ENCODE measurements at regions not wholly inside any gene's neighbourhood (a gene's known extent, or its start where the extent isn't known, plus 50 kb on each side); places are given as distances from the start of the nearest gene placed in this dataset.

DNA sequence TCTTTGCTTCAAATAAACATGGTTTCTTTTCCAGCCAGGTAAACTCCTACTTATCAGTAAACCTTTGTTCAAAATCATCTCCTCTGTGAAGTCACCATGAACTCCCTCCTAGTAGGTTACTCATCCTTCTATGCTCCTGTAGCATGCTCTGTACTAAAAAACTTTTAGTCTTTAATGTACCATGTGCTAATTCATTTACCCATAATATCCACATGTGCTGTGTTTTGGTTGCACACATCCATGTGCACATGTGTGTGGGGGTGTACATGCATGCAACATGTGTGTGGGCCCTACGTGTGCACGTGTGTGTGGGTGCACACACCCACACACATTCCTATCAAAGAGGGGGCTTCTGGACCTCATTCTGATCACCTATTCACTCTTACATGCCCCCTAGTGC is 259.9 kb upstream of the SP4 start:
- no peak for TF ChIP-seq CEBPB (IDR thresholded peaks at IDR 0.05)
- TF ChIP-seq, protein P1, sequence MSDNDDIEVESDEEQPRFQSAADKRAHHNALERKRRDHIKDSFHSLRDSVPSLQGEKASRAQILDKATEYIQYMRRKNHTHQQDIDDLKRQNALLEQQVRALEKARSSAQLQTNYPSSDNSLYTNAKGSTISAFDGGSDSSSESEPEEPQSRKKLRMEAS (IDR thresholded peaks at IDR 0.05), result no peak

DNA sequence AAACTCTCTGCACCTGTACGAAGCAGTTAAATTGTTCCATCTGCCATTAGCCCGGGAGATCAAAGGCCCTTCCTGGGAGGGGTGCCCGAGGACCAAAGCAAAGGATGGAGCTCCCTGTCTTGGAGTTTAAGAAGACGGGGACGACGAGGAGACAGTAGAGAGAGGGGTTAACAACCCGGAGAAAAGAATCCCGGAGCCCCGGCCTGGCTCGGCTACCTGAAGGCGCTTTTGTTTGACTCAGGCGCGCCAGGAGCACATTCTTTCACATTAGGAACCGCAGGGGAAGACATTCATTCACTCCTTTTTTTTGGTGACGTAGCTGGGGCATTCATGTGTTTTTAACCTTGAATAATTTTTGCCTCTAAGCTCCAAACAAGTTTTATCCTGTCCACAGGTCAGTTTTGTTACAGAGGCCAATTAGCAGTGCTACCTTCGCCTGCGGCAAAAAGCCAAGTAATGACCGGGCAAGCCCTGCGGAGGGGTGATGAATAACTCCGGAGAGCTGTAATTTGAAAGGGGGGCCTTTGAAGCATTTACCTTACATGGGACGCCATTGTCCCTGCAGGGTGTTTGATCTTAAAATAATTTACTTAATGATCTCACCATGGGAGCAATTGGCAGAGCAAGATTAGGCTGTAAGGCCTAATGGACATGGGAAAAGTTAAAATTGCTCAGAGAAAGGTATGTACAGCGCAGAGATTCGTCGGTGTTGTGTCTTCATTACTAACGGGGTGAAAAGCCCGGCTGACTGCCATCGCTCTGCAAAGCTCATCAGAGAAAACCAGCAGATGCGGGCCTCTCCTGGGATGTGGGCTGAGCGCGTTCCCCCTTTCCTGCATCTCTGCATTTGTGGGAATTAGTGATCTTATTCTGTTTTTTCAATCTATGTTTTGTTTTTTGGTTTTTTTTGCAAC is 258.0 kb upstream of the SP4 start:
- TF ChIP-seq TEAD4 (IDR thresholded peaks at IDR 0.05), result no peak
- TF ChIP-seq CEBPB (IDR thresholded peaks at IDR 0.05), result no peak
- no peak for TF ChIP-seq CREB1 (IDR thresholded peaks at IDR 0.05; ENCODE audit: low read depth)
- no peak for TF ChIP-seq EGR1 (IDR thresholded peaks at IDR 0.05)
- TF ChIP-seq YY1 (IDR thresholded peaks at IDR 0.05; ENCODE audit: low read depth), result no peak
- no peak for TF ChIP-seq EP300 (IDR thresholded peaks at IDR 0.05; ENCODE audit: borderline replicate concordance)
- TF ChIP-seq, protein P2, sequence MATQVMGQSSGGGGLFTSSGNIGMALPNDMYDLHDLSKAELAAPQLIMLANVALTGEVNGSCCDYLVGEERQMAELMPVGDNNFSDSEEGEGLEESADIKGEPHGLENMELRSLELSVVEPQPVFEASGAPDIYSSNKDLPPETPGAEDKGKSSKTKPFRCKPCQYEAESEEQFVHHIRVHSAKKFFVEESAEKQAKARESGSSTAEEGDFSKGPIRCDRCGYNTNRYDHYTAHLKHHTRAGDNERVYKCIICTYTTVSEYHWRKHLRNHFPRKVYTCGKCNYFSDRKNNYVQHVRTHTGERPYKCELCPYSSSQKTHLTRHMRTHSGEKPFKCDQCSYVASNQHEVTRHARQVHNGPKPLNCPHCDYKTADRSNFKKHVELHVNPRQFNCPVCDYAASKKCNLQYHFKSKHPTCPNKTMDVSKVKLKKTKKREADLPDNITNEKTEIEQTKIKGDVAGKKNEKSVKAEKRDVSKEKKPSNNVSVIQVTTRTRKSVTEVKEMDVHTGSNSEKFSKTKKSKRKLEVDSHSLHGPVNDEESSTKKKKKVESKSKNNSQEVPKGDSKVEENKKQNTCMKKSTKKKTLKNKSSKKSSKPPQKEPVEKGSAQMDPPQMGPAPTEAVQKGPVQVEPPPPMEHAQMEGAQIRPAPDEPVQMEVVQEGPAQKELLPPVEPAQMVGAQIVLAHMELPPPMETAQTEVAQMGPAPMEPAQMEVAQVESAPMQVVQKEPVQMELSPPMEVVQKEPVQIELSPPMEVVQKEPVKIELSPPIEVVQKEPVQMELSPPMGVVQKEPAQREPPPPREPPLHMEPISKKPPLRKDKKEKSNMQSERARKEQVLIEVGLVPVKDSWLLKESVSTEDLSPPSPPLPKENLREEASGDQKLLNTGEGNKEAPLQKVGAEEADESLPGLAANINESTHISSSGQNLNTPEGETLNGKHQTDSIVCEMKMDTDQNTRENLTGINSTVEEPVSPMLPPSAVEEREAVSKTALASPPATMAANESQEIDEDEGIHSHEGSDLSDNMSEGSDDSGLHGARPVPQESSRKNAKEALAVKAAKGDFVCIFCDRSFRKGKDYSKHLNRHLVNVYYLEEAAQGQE (IDR thresholded peaks at IDR 0.05; ENCODE audit: low read depth), result no peak
- TF ChIP-seq TAF1 (IDR thresholded peaks at IDR 0.05; ENCODE audit: low read depth), result no peak
- TF ChIP-seq RAD21 (IDR thresholded peaks at IDR 0.05; ENCODE audit: low read depth), result no peak
- TF ChIP-seq, protein P1 (IDR thresholded peaks at IDR 0.05), result no peak
- TF ChIP-seq, protein P3, sequence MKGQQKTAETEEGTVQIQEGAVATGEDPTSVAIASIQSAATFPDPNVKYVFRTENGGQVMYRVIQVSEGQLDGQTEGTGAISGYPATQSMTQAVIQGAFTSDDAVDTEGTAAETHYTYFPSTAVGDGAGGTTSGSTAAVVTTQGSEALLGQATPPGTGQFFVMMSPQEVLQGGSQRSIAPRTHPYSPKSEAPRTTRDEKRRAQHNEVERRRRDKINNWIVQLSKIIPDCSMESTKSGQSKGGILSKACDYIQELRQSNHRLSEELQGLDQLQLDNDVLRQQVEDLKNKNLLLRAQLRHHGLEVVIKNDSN (IDR thresholded peaks at IDR 0.05), result no peak
- TF ChIP-seq ZBTB7A (IDR thresholded peaks at IDR 0.05; ENCODE audit: low read depth), result no peak
- TF ChIP-seq FOXM1 (IDR thresholded peaks at IDR 0.05; ENCODE audit: borderline replicate concordance, low read depth), result no peak
- TF ChIP-seq NFIC (IDR thresholded peaks at IDR 0.05), result no peak
- TF ChIP-seq TCF12 (IDR thresholded peaks at IDR 0.05; ENCODE audit: low read depth), result no peak

DNA sequence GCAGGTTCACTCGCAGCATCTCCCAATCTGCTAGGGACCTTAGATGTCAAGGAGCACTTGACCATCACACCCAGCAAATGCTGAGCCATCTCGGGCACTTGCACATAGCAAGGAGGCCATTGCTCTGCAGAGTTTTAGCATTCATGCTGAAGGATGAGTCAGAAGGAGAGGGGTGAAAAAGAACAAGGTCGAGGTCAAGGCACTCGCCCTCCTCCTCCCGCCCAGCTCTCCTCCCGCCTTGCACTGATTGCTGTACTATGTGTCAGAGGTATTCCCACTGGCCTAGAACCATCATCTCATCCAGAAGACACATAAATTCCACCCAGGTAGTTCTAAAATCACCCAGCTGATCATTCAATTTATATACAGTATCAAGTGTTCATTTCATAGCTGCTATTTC is 255.1 kb upstream of the SP4 start:
- TF ChIP-seq TEAD4 (IDR thresholded peaks at IDR 0.05) (no peak), NFIC (IDR thresholded peaks at IDR 0.05) (no peak), CREB1 (IDR thresholded peaks at IDR 0.05; ENCODE audit: low read depth) (no peak), FOXM1 (IDR thresholded peaks at IDR 0.05; ENCODE audit: borderline replicate concordance, low read depth) (no peak), ZBTB7A (IDR thresholded peaks at IDR 0.05; ENCODE audit: low read depth) (no peak), EGR1 (IDR thresholded peaks at IDR 0.05) (no peak), YY1 (IDR thresholded peaks at IDR 0.05; ENCODE audit: low read depth) (no peak), CEBPB (IDR thresholded peaks at IDR 0.05) (no peak), TAF1 (IDR thresholded peaks at IDR 0.05; ENCODE audit: low read depth) (no peak), TCF12 (IDR thresholded peaks at IDR 0.05; ENCODE audit: low read depth) (no peak), RAD21 (IDR thresholded peaks at IDR 0.05; ENCODE audit: low read depth) (no peak), EP300 (IDR thresholded peaks at IDR 0.05; ENCODE audit: borderline replicate concordance) (no peak)
- TF ChIP-seq, protein P1 (IDR thresholded peaks at IDR 0.05), result no peak
- TF ChIP-seq, protein P2 (IDR thresholded peaks at IDR 0.05; ENCODE audit: low read depth), result no peak
- TF ChIP-seq, protein P3 (IDR thresholded peaks at IDR 0.05), result no peak

DNA sequence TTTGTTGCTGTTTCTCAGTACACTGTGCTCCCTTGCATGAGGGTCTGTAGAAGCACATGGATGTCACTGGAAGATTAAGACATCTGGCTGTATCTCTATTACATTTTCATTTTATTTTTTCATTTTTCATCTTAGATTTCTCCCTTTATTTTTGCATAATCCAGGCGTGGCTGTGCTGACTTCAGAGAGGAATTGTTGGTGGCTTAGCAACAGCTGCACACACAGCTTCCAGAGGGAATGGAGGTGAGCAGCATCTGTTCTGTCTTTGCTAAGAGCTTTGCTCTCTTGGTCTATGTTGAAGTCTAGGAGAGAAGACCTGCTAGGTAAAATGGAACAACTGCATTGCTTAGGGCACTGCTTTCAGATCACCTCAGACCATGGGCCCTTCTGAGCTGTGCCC is 254.4 kb upstream of the SP4 start:
- TF ChIP-seq CREB1 (IDR thresholded peaks at IDR 0.05; ENCODE audit: low read depth) (no peak), EP300 (IDR thresholded peaks at IDR 0.05; ENCODE audit: borderline replicate concordance) (no peak), NFIC (IDR thresholded peaks at IDR 0.05) (no peak), YY1 (IDR thresholded peaks at IDR 0.05; ENCODE audit: low read depth) (no peak), RAD21 (IDR thresholded peaks at IDR 0.05; ENCODE audit: low read depth) (no peak), CEBPB (IDR thresholded peaks at IDR 0.05) (no peak), TCF12 (IDR thresholded peaks at IDR 0.05; ENCODE audit: low read depth) (no peak), FOXM1 (IDR thresholded peaks at IDR 0.05; ENCODE audit: borderline replicate concordance, low read depth) (no peak), EGR1 (IDR thresholded peaks at IDR 0.05) (no peak), TEAD4 (IDR thresholded peaks at IDR 0.05) (no peak), TAF1 (IDR thresholded peaks at IDR 0.05; ENCODE audit: low read depth) (no peak), ZBTB7A (IDR thresholded peaks at IDR 0.05; ENCODE audit: low read depth) (no peak)
- TF ChIP-seq, protein P1 (IDR thresholded peaks at IDR 0.05), result no peak
- TF ChIP-seq, protein P3 (IDR thresholded peaks at IDR 0.05), result no peak
- TF ChIP-seq, protein P2 (IDR thresholded peaks at IDR 0.05; ENCODE audit: low read depth), result no peak
